GM18508 (cell line): ENCODE measurements at regions not wholly inside any gene's neighbourhood (a gene's known extent, or its start where the extent isn't known, plus 50 kb on each side); places are given as distances from the start of the nearest gene placed in this dataset.

Experiments
- ATAC-seq: cut with Tn5 transposase; IDR thresholded peaks from one replicate; pipeline ENCODE4 v1.9.1; 2021; ENCODE audit warnings: moderate number of reproducible peaks; ENCODE audit not compliant: insufficient read depth, unreplicated experiment

DNA sequence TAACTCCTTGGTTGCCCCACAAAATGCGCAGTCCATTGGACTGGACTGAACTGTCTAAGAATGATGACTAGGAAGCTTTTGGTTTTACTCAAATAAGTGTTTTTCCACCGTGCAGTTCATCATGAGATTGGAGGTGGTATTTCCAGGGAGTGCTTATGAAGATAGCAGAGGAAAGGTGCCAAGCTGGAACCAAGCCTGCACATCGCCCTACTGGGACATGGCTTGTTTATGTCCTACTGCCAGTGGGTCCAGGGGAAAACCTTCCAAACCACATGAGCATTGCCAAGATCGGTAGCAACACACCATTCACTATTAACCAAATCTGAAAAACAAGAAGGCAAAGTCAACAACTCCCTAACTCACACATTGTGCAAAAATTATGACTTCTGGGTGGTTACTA, 54.7 kb upstream of the DSCAM start:
- ATAC-seq: no peak

DNA sequence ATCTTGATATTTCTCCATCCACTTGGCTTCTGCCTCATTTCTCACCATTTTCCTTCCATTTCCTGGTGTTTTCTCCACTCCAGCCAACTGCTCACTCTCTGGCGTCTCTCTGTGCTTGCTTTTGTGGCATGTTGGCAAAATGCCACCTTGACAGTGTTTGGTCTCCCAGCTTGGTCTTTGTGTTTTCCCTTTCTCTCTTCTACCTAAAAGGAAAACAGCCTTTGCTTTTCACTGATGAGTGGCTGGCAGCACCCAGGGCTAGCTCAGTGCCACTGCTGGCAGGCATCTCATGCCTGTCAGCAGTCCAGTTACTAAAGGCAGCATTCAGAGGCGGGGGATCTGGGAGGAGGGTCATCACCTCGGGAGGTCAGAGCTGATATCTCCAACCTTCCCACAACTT, 55.3 kb upstream of the DSCAM start:
- ATAC-seq: no peak

DNA sequence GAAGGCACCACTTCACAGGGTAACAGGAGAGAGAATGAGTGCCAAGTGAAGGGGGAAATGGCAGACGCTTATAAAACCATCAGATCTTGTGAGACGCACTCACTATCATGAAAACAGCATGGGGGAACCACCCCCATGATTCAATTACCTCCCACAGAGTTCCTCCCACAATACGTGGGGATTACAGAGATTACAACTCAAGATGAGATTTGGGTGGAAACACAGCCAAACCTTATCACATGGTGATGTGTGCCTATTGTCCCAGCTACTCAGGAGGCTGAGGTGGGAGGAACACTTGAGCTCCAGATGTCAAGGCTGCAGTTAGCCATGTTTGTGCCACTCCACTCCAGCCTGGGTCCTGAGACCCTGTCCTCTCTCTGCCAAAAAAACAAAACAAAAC, 56.0 kb upstream of the DSCAM start:
- no peak for ATAC-seq

DNA sequence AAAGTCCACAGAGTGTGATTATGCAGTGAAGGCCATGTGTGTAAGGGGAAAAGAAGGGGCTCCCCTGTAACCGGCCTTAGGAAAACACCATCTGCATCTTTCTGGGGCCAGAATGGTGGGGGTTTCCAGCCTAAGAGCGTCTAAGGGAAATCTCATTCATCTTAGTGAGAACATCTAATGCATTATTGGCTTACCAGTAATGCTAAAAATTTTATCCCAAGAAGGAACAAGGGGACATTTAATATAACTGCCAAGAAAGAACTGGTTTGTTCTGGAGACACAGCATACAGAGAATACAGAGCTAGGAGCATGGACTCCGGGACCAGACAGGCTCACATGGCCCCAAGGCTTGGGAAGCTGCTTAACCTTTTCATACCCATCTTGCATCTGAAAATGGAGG, 58.3 kb upstream of the DSCAM start:
- no peak for ATAC-seq

DNA sequence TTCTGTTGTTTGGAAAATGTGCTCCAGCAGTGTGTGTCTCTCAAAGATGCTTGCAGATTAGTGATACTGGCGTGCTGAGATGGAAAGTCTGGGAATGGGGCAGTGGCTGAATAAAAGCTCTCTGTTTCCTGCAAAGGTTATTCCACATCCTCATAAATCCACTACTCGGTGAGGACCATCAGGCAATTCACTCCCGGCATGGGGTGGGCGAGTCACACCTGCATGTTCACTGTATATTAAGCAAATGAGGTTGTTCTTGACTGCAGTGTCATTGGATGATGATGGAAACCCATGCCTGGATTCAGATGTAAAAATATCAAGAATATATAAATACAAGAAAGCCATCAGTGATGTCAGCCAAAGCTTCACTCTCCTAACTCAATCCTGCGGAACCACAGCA, 65.4 kb upstream of the DSCAM start:
- ATAC-seq: no peak

DNA sequence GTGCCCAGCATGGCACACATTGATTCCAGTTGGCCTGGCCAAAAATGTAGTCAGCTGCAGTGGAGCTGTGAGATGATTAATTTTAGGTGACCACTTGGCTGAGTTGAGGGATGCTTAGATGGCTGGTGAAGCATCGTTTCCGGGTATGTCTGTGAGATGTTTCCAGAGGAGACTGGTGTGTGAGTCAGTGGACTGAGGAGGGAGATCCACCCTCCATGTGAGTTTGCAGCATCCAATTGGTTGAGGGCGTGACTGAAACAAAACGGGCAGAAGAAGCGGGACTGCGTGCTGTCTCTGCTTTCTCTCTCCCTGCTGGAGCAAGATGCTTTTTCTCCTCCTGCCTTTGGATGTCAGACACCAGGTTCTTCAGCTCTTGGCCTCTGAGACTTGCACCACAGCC, 68.2 kb upstream of the DSCAM start:
- no peak for ATAC-seq

DNA sequence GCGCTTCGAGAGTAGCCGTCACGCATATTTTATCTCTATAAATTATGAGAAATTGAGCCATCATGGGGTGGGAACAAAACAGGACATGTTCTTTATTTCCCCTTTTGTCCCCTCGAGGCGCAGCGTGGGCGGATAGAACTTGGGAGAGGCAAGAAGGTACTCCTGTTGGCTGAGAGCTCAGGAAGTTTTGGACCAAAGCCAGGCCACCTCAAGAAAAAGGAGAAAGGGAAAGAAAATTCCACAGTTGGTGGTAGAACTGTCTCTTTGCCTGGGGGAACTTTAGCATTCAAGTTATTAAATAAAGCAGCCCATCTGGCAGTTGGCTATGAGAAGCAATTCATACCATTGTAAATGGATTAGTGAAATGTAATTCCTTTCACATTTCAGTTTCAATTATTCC, 76.4 kb upstream of the DSCAM start:
- ATAC-seq: no peak

DNA sequence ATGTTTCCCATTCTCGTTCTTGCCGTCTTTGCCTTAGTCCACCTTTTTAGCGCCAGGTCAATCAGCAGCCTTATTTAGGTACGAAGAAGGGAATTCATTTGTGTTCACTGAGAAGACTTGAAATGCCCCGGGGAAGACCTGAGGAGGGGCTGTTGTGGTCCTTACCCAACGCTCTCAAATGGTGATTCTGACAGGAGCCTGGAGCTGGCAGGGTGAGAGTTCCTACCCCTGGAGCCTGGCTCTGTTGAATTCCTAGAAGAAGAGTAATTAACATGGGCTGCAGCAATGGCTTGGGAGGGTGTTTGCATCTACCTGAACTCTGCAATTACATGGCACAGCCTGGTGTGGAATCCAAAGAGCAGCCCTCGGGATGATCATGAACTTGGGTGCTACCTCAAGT, 76.9 kb upstream of the DSCAM start:
- no peak for ATAC-seq

DNA sequence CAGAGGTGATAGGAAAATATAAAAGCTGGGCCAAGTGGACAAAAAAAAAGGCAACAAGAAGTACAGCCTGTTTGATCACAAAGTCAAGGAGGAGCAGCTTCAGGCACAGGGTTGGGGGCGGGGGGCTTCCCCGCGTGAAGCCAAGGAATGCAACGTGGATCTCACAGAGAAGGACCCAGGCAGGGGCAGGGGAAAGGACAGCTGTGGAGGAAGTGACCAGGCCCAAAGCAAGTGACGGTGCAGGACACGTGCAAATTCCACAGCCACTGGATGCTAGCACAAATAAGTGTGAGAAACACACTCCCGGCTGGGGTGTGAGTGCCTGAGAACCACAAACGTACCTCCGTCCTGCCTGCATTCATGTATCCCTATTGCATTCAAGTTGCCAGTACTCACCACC, 77.7 kb upstream of the DSCAM start:
- ATAC-seq: no peak

DNA sequence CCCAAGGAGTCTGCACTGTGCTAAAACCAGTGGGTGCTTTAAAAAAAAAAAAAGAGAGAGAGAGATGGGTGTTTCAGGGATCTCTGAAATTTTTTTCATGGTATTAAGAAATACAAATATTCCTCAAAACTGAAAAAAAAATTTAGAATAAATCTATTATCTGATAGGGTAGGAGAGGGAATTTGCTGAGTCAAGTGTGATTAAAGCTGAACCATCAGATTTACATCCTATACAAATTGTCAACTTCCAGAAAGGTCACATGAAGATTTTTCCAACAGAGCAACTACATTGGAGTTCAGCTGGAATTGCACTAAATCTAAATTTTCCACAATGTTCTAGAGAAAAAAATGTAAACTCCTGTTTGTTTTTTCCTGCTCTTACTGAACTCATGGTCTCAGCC, 79.3 kb upstream of the DSCAM start:
- no peak for ATAC-seq

DNA sequence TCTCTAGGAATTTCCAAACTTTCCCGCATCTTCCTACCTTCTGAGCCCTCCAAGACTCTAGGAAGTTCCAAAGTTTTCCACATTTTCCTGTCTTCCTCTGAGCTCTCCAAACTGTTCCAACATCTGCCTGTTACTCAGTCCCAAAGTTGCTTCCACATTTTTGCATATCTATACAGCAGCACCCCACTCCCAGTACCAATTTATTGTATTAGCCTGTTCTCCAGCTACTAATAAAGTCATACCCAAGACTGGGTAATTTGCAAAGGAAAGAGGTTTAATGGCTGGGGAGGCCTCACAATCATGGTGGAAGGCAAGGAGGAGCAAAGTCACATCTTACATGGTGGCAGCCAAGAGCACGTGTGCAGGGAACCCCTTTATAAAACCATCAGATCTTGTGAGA, 82.9 kb upstream of the DSCAM start:
- no peak for ATAC-seq

DNA sequence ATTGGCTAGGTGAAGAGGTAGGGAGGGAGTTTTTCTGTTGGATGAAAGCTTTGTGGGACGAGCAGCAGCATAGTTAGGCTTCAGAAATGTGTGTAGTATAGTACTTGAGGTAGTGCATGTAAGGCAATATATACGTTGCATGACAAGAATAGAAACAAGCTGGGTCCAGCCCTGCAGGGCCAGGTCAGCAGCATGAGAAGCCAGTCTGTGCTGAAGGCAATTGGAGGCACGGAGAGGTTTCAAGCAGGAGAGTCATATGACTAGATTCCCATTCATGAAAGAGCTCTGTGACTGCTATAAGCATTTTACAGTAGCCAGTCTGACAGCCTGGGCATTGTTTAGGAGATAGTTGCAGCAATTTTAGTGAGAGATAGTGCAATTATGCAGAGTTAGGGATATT, 84.2 kb upstream of the DSCAM start:
- ATAC-seq: no peak

DNA sequence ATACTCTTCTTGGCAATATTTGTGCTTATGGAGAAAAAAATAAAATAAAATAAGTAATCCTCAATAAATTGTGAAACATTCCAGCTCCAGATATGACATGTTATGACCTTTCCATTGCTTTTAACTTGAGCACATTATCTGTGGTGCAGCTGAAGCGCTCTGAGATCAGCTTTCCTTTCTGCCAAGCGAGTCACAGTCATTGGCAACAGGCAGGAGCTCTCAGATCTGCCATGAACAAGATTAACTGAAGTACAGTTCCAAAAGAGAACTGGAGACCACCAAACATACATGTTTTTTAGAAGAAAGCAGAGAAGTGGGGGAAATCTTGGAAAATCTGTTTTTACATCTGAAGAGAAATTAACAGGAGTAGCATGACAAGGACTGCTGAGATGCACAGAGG, 89.2 kb upstream of the DSCAM start:
- no peak for ATAC-seq

DNA sequence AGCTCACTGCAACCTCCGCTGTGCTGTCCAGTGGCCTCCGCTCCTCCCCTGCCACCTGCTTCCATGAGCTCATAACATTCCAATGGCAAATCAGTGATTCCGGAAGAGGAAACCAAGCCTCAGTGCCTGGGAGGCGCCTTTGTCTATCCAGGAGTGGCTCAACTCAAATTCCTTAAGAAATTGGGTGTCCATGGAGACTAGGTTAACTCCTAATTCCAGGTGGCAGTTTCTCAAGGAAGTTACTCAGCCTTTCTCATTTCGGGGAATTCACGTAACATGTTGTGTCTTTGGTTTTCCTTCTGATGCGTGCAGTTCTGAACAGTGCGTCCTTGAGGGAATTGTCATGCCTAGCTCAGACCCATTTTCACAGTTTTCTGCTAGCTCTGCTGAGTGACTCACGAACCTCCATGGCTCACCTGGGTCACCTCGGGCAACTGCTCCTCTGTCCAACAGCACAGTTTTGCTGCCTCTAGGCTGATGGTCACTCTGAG, 89.9 kb upstream of the DSCAM start:
- no peak for ATAC-seq

DNA sequence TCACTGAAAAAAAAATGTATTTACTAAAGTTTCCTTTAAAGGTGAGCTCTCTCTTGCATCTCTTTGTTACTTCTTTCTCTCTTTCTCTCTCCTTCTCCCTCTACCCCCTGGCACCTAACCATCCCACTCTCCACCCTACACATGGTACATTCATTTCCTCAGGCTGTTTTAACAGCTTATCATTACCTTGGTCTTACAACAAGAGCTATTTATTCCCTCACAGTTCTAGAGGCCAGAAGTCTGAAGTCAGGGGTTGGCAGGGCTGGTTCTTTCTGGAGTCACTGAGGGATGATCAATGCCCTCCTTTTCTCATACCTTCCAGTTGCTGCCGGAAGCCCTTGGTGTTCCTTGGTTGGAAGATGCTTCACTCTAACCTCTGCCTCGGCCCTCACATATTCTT, 91.1 kb upstream of the DSCAM start:
- no peak for ATAC-seq

DNA sequence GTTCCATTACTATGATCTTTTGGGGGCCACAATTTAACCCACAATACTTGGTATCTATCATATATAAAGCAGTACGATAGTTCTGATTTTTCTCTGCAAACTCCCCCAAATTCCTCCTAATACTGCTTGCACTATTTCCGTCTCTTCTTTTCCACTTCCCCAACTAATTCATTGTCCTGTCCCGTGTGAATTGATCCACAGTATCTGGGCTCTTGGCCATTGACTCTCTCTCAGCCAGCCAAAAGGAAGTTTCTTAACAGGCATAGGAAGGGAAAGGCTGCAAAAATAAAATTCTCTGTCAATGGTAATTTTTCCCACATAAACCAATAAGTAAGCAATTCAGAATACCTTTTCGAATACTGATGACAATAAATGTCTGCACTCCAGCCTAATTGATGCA, 91.7 kb upstream of the DSCAM start:
- ATAC-seq: no peak

DNA sequence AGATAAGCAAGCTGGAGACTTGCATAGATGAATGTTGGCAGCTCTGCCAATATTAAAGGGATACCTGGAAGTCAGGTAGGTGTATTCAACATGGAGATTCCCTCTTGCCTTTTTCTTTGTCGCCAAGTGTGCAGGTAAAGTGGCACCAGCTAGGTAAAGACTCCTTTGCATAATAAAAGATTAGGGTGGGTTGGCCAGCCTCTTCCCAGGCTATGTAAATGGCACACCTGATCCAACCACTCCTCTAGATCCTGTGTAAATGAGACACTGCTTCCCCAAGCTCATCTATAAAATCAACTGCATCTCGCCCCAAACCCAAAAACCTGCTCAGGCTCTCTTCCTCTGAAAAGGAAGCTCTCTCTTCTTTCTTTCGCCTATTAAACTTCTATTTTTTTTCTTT, 100.8 kb upstream of the DSCAM start:
- ATAC-seq: no peak

DNA sequence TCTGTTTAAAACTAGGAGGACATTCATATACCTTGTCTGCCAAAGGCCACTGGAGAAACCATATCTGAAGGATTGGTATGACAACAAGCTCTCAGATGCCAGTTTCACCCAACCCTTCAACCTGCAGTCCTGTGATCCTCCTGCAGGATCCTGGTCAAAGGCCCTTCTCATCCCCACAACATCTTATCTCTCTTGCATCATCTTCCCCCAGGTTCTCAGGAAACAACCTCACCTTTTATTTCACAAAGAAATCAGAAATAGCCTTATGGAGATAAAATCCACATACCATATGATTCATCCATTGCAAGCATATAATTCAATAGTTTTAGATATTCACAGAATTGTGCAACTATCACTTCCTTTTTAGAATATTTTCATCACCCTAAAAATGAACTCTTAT, 104.0 kb upstream of the DSCAM start:
- ATAC-seq: no peak

DNA sequence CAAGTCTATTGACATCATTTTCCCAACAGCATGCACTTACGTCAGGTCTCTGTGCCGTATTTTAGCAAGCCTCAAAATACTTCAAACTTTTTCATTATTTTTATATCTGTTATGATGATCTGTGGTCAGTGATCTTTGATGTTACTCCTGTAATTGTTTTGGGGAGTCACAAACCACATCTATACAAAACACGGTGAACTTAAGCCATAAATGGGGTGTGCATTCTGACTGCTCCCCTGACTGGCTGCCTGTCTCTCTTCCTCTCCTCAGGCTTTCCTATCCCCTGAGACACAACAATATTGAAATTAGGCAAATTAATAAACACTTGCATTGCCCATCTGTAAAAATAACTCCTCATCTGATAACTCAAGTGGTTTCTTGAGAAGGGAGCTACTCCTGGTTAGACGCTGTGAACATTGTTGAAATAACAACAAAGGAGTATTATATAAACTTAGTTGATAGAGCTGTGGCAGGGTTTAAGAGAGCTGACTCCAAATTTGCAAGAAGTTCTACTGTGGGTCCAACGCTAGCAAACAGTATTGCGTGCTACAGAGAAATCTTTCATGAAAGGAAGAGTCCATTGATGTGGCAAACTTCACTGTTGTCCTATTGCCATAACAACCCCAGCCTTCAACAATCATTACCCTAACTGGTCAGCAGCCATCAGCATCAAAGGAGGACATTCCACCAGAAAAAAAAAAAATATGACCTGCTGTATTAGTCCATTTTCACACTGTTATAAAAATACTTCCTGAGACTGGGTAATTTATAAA, 105.8 kb upstream of the DSCAM start:
- no peak for ATAC-seq

DNA sequence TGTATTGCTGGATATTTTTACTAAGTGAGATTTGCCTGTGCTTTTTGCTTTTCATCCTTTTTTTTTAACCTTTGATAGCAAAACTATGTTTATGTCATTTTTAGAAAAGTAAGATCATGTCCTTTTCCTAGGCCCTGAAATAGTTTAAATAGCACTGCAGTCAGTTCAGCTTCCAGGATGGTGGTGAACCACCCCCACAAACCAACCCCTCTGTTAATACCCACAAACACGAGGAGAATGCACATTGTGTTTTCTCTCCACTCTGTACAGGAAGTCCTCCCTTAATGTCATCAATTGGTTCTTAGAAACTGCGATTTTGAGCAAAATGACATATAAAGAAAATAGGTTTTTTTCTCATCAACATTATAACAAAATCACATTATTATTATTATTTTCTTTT, 117.7 kb upstream of the DSCAM start:
- ATAC-seq: no peak

DNA sequence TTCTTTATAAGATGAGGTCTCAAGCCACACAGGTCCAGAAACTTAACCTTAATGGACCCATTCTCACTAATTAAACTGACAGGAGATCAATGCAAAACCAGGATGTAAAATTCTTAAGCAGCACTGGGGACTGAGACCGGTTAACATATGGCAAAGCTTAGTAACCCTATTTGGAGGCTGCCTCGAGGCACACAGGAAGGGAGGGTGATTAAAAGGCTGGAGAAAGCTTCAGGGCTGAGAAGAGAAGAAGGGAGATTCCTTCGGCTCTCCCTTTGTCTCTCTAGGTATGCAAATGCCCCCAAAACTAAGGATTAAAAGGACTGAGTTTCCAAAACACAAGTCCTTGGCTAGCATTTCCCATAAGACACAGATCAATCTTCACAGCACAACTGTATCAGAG, 120.8 kb upstream of the DSCAM start:
- no peak for ATAC-seq

DNA sequence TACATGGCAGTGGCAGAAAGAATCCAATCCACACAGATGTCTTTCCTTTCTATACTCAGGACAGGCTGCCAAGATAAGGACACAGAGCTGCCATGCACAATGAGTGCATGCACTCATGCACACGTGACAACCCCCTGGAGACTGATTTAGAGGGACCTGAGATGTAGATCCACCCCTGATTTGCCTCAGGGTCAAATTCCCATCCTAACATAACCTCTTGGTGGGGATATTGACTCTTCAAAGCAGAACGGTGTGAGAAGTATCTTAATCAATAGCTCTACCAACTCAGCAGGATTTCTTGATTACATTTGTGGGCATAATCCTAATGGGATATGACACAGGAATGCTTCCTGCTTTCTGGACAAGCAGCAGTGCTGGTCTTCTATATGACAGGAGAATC, 125.2 kb upstream of the DSCAM start:
- no peak for ATAC-seq
